Coronary artery (tissue), 2 donors: ENCODE measurements at regions not wholly inside any gene's neighbourhood (a gene's known extent, or its start where the extent isn't known, plus 50 kb on each side); places are given as distances from the start of the nearest gene placed in this dataset.

ENCODE experiments used
- DNase-seq: peaks from one replicate; pipeline ENCODE4 v3.0.0-alpha.2; 2017; ENCODE audit warnings: low spot score
- H3K27ac ChIP-seq, 2 donors: fragments of 200-600 bp; sonication (generic); one replicate each; pipeline ENCODE4 v1.5.1; 2016 to 2019
- H3K4me3 ChIP-seq: fragments of 200-600 bp; sonication (generic); 2 replicates; pipeline ENCODE4 v1.5.1; 2016; ENCODE audit warnings: mild to moderate bottlenecking, moderate library complexity
- CTCF ChIP-seq: fragments of 200-600 bp; sonication (generic); IDR thresholded peaks from one replicate; pipeline ENCODE4 v1.5.1; 2019; ENCODE audit warnings: antibody characterized with exemption

- no peak for TF ChIP-seq CTCF
- Histone ChIP-seq H3K27ac (no peak overlapping the region), H3K4me3 (no peak overlapping the region)
- no peak for DNase-seq
Measured at GRCh38 chr13:61258185-61258584, 157.5 kb downstream of the PCDH20 start.

- Histone ChIP-seq H3K4me3 (no peak overlapping the region), H3K27ac (no peak overlapping the region)
- DNase-seq, result no peak
- no peak for TF ChIP-seq CTCF
Measured at GRCh38 chr13:61255040-61255796, 160.4 kb downstream of the PCDH20 start.

GRCh38 chr13:61253105-61253877, 162.4 kb downstream of the PCDH20 start:
- no peak for TF ChIP-seq CTCF
- no peak for DNase-seq
- Histone ChIP-seq H3K27ac (no peak overlapping the region), H3K4me3 (no peak overlapping the region)

GRCh38 chr13:61252213-61252612, 163.4 kb downstream of the PCDH20 start:
- no peak for DNase-seq
- no peak for TF ChIP-seq CTCF
- no peak overlapping the region for H3K4me3 ChIP-seq
- H3K27ac ChIP-seq, result no peak overlapping the region

- no peak for TF ChIP-seq CTCF
- H3K27ac ChIP-seq, result no peak overlapping the region
- no peak overlapping the region for H3K4me3 ChIP-seq
- DNase-seq, result no peak
Measured at GRCh38 chr13:61247149-61247936, 168.3 kb downstream of the PCDH20 start.

- H3K4me3 ChIP-seq, result no peak overlapping the region
- no peak overlapping the region for H3K27ac ChIP-seq
- no peak for DNase-seq
- TF ChIP-seq CTCF, result no peak
Measured at GRCh38 chr13:61246351-61246750, 169.3 kb downstream of the PCDH20 start.
